ENCODE measurements at regions not wholly inside any gene's neighbourhood (a gene's known extent, or its start where the extent isn't known, plus 50 kb on each side); places are given as distances from the start of the nearest gene placed in this dataset.

GRCh38 chr16:7962091-7962879, 628.0 kb downstream of the TMEM114 start:
- no peak for FAIRE-seq
- Histone ChIP-seq H3K27ac (no peak overlapping the region), H3K4me2 (no peak overlapping the region), H3K9me3 (no peaks in the 10 kb centered on the region), H3K4me1 (no peaks in the 10 kb centered on the region), H3K4me3 (no peak overlapping the region)
- TF ChIP-seq HES2 (IDR thresholded peaks at IDR 0.05) (no peak), MYC (IDR thresholded peaks at IDR 0.05; ENCODE audit: borderline replicate concordance, low read length) (no peak), ZFP36 (IDR thresholded peaks at IDR 0.05; ENCODE audit: borderline replicate concordance, partially characterized antibody) (no peak), ZNF302 (CRISPR knock-in tag; IDR thresholded peaks at IDR 0.05) (no peak), BHLHE40 (IDR thresholded peaks at IDR 0.05; ENCODE audit: low read depth, low read length) (no peak), ZC3H11A (IDR thresholded peaks at IDR 0.05) (no peak), RARB (CRISPR knock-in tag; IDR thresholded peaks at IDR 0.05) (no peak), HOXA7 (CRISPR knock-in tag; IDR thresholded peaks at IDR 0.05) (no peak), SMC3 (IDR thresholded peaks at IDR 0.05) (no peak), MAFK (IDR thresholded peaks at IDR 0.05; ENCODE audit: partially characterized antibody) (no peak), NPAS2 (CRISPR knock-in tag; IDR thresholded peaks at IDR 0.05; ENCODE audit: borderline replicate concordance) (no peak), SREBF2 (IDR thresholded peaks at IDR 0.05) (no peak), CBX2 (IDR thresholded peaks at IDR 0.05; ENCODE audit: borderline replicate concordance, low read depth) (no peak), POLR2AphosphoS2 (conservative IDR thresholded peaks at IDR 0.05; ENCODE audit: low read length) (no peak), FOSB (CRISPR knock-in tag; IDR thresholded peaks at IDR 0.05) (no peak), EP300 (IDR thresholded peaks at IDR 0.05) (no peak), USF2 (IDR thresholded peaks at IDR 0.05) (no peak), KDM5A (IDR thresholded peaks at IDR 0.05) (no peak), KDM1A (IDR thresholded peaks at IDR 0.05; ENCODE audit: low read depth) (no peak), ZSCAN20 (CRISPR knock-in tag; IDR thresholded peaks at IDR 0.05) (no peak)
- DNase-seq (ENCODE audit: low read depth in 1 of 2, low spot score in 1 of 2) = no peak
- ATAC-seq = no peak
- CTCF ChIA-PET = no interaction called here
- 16% methylated on average over 9 of the region's 9 CpGs for WGBS (ENCODE audit: missing lambda C conversion rate)
- POLR2A ChIA-PET = no interaction called here

- under 1% methylated on average over 3 of the region's 3 CpGs for WGBS (ENCODE audit: missing lambda C conversion rate)
- FAIRE-seq (no peak), ATAC-seq (no peak), DNase-seq (ENCODE audit: low read depth in 1 of 2, low spot score in 1 of 2) (no peak)
- no peaks in the 10 kb centered on the region for H3K4me1 ChIP-seq
- TF ChIP-seq NFE2L2 (conservative IDR thresholded peaks at IDR 0.05; ENCODE audit: low read length) = no peak
- TF ChIP-seq FOSB (CRISPR knock-in tag; IDR thresholded peaks at IDR 0.05) = no peak
- TF ChIP-seq PHF8 (IDR thresholded peaks at IDR 0.05; ENCODE audit: borderline replicate concordance, low read depth) = no peak
- TF ChIP-seq EP300 (IDR thresholded peaks at IDR 0.05) = no peak
- TF ChIP-seq FOXS1 (CRISPR knock-in tag; IDR thresholded peaks at IDR 0.05) = no peak
- TF ChIP-seq MAZ (IDR thresholded peaks at IDR 0.05; ENCODE audit: borderline replicate concordance, low read depth, low read length) = no peak
- TF ChIP-seq HMGXB4 (CRISPR knock-in tag; IDR thresholded peaks at IDR 0.05; ENCODE audit: borderline replicate concordance) = no peak
- no peak for TF ChIP-seq RCOR1 (IDR thresholded peaks at IDR 0.05; ENCODE audit: low read depth, low read length)
- no peak for TF ChIP-seq CTCF (IDR thresholded peaks at IDR 0.05)
- no peak for TF ChIP-seq HES2 (IDR thresholded peaks at IDR 0.05)
- H3K4me2 ChIP-seq = no peak overlapping the region
- H3K4me3 ChIP-seq = no peak overlapping the region
- POLR2A ChIA-PET = no interaction called here
- H3K9me3 ChIP-seq = no peaks in the 10 kb centered on the region
- CTCF ChIA-PET = interaction anchor here (0.5 to 0.6 kb wide), 3 partner anchors 17 to 106 kb away, joined by 3 to 5 read pairs (median 4); no protein-coding TSS in a partner anchor
- no peak overlapping the region for H3K27ac ChIP-seq
These were observed 624.5 kb downstream of the RBFOX1 start for GRCh38 chr16:7957151-7957550.

Data from A549 (cell line).